NCI-H2107 treated with DMSO at 0.1 percent for 48 hours (cell line): ENCODE measurements at regions not wholly inside any gene's neighbourhood (a gene's known extent, or its start where the extent isn't known, plus 50 kb on each side); places are given as distances from the start of the nearest gene placed in this dataset.

Source experiments
- DNase-seq: peaks from one replicate; lab custom pipeline; 2025; ENCODE audit not compliant: unreplicated experiment; lab: John Stamatoyannopoulos, UW

GRCh38 chr5:174282391-174282790 lies 236.9 kb downstream of the NSG2 start:
- no peak for DNase-seq

GRCh38 chr5:174283211-174284005 lies 237.9 kb downstream of the NSG2 start:
- DNase-seq: no peak

GRCh38 chr5:174284873-174285272 lies 239.4 kb downstream of the NSG2 start:
- no peak for DNase-seq

GRCh38 chr5:174287761-174288160 lies 242.3 kb downstream of the NSG2 start:
- DNase-seq: no peak

GRCh38 chr5:174288439-174288838 lies 242.9 kb downstream of the NSG2 start:
- no peak for DNase-seq

GRCh38 chr5:174291162-174291561 lies 245.7 kb downstream of the NSG2 start:
- DNase-seq: no peak

GRCh38 chr5:174292348-174292747 lies 246.8 kb downstream of the NSG2 start:
- no peak for DNase-seq

- no peak for DNase-seq
These were observed 247.5 kb downstream of the NSG2 start for GRCh38 chr5:174293006-174293405.

- no peak for DNase-seq
These were observed 248.0 kb downstream of the NSG2 start for GRCh38 chr5:174293481-174293880.

GRCh38 chr5:174294891-174295620 lies 249.6 kb downstream of the NSG2 start:
- DNase-seq: no peak

- DNase-seq: no peak
These were observed 250.4 kb downstream of the NSG2 start for GRCh38 chr5:174295702-174296436.

- DNase-seq: no peak
These were observed 254.8 kb downstream of the NSG2 start for GRCh38 chr5:174300118-174300940.

GRCh38 chr5:174300941-174301761 lies 255.6 kb downstream of the NSG2 start:
- no peak for DNase-seq

- DNase-seq: no peak
These were observed 256.5 kb downstream of the NSG2 start for GRCh38 chr5:174301848-174302625.

GRCh38 chr5:174303035-174303434 lies 257.5 kb downstream of the NSG2 start:
- DNase-seq: no peak

- no peak for DNase-seq
These were observed 258.0 kb downstream of the NSG2 start for GRCh38 chr5:174303437-174304045.

- DNase-seq: no peak
These were observed 259.8 kb downstream of the NSG2 start for GRCh38 chr5:174305241-174305681.

- DNase-seq: no peak
These were observed 261.0 kb downstream of the NSG2 start for GRCh38 chr5:174306345-174307030.
